GM18951 (cell line): ENCODE measurements at regions not wholly inside any gene's neighbourhood (a gene's known extent, or its start where the extent isn't known, plus 50 kb on each side); places are given as distances from the start of the nearest gene placed in this dataset.

Source experiments
- POLR2A ChIP-seq: IDR thresholded peaks from 4 replicates; pipeline ENCODE4 v1.6.1; 2011; ENCODE audit warnings: mild to moderate bottlenecking; ENCODE audit not compliant: insufficient read length, insufficient read depth; ENCODE audit errors: extremely low read depth
- in situ Hi-C: fragments of 300-500 bp; cut with MboI; formaldehyde crosslinking; loops from one replicate; pipeline ENCODE4 v1.12.0; 2022; ENCODE audit warnings: low sequenced_read_pairs, mixed read lengths, inconsistent platforms; ENCODE audit not compliant: unreplicated experiment

DNA sequence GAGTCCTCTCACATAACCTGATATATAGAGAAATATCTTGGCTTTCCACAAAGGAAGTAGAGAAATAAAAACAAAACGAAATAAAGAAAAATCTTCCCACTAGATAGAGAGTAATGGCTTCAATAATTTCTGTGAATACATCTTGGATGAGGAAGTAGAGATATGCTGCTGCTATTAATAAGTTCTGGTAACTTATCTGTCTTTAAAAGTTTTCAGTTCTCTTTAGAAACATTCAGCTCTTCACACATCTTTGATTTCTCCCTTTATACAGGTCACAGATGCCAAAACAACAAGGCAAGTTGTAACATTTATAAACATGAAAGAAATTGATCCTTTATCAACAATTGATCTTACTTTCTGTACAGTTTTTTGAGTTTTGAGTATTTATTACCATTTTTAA is 615.8 kb downstream of the TRAM1L1 start:
- TF ChIP-seq POLR2A: no peak
- in situ Hi-C loops: no loop called here

GRCh38 chr4:116453127-116453526 is 632.2 kb downstream of the TRAM1L1 start:
- no peak for TF ChIP-seq POLR2A
- in situ Hi-C loops: no loop called here

DNA sequence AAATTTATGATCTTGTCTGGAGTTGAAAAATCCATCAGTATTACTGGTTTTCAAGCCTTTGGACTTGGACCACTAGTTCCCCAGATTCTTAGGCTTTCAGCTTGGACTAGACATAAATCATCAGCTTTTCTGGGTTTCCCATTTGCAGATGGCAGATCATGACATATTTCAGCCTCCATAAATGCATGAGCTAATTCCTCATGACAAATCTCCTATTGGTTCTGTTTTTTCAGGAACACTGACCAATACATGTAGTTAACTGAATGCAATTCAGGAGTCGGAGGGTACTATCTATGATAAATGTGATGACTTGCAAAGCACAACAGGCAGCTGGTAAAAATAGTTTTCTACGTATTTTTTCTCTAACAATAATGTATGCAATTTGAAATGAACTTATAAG is 635.6 kb downstream of the TRAM1L1 start:
- no peak for TF ChIP-seq POLR2A
- in situ Hi-C loops: no loop called here

GRCh38 chr4:116444117-116444516 is 641.3 kb downstream of the TRAM1L1 start:
- in situ Hi-C loops: no loop called here
- no peak for TF ChIP-seq POLR2A

DNA sequence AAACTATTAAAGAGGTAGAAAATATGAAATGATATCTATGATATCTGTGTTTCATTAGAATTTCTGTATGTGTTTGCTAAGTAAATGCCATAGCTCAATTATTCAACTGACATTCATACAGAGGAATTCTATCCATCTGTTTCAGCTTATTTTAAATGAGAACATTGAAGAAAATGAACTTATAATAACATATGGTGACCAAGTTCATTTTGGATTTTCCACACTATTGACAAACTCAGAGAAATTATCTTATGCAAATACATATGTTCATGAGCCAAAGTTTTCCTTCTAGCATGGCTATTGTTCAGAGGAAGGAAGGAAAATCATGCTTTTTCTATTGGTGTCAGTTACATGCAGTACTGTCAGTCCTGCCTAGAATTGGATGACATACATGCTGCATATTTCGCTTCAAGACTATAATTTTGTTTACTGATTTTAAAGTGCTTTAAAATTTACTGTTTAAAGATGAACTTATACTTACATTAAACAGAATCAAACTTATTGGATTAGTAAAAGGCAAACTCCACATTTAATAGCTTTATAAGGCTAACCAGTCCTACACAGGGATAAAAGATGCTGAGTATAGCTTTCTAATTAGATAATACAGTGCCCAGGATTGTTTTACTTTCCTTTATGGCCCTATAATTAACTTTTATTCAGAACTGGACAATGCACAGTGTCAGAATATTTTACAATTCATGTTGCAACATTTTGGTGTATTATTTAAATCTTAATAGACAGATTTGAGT is 646.2 kb downstream of the TRAM1L1 start:
- in situ Hi-C loops: no loop called here
- no peak for TF ChIP-seq POLR2A

DNA sequence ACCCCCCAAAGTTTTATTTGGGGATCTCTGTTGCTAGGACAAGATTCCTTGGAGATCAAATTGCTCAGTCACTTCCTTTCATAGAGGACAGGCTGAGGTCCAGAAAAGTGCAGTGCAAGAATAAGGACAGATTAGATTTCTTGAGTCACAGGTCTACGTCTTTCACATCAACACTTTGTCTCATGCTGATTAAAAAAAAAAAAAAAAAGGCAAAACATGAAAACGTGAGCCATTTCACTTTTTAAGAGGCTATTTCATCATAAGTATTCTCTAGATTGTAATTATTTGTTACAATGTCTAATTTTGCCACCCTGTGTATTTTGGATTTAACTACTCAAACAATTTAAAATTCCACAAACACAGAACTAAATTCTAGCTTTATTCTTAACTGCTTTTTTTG is 647.0 kb downstream of the TRAM1L1 start:
- in situ Hi-C loops: no loop called here
- no peak for TF ChIP-seq POLR2A

- in situ Hi-C loops: no loop called here
- no peak for TF ChIP-seq POLR2A
Measured at GRCh38 chr4:116427666-116428065, 657.7 kb downstream of the TRAM1L1 start.

GRCh38 chr4:116413222-116413621 is 672.2 kb downstream of the TRAM1L1 start:
- in situ Hi-C loops: no loop called here
- no peak for TF ChIP-seq POLR2A

- in situ Hi-C loops: no loop called here
- TF ChIP-seq POLR2A: no peak
Measured at GRCh38 chr4:116401293-116401692, 684.1 kb downstream of the TRAM1L1 start.

DNA sequence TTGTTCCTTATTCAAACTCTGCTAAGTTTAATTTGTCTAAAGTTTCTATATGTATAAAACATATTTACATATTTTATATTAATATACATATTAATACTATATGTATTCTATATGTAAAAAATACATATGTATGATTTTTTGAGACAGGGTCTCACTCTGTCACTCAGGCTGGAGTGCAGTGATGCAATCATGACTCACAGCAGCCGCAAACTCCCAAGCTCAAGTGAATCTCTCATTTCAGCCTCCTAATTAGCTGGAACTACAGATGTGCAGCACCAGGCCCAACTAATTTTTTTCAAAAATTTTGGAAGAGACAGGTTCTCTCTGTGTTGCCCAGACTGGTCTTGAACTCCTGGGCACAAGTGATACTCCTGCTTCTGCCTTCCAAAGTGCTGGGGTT is 684.9 kb downstream of the TRAM1L1 start:
- in situ Hi-C loops: no loop called here
- no peak for TF ChIP-seq POLR2A

GRCh38 chr4:116397714-116398113 is 687.7 kb downstream of the TRAM1L1 start:
- no peak for TF ChIP-seq POLR2A
- in situ Hi-C loops: no loop called here

- in situ Hi-C loops: no loop called here
- no peak for TF ChIP-seq POLR2A
Measured at GRCh38 chr4:116397291-116397690, 688.1 kb downstream of the TRAM1L1 start.

GRCh38 chr4:116395408-116395807 is 690.0 kb downstream of the TRAM1L1 start:
- TF ChIP-seq POLR2A: no peak
- in situ Hi-C loops: no loop called here

GRCh38 chr4:116391020-116391419 is 694.4 kb downstream of the TRAM1L1 start:
- in situ Hi-C loops: no loop called here
- no peak for TF ChIP-seq POLR2A

DNA sequence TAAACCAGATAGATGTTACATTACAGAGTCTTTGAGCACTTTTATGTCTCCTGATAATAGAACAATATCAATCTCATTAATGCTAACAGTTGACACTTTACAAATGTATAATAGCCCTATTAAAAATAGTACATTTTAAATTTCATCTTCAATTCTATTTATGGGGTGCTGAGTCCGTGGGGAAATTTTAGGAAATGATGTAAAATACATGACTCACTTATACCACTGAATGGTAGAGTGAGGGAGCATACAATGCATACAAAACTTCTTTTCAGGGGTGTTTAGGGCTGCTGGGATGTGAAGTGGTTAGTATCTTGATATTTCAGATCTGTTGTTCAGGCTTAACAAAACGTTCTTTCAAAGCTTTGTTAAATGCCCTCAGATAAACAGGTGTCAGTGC is 696.2 kb downstream of the TRAM1L1 start:
- in situ Hi-C loops: no loop called here
- no peak for TF ChIP-seq POLR2A

DNA sequence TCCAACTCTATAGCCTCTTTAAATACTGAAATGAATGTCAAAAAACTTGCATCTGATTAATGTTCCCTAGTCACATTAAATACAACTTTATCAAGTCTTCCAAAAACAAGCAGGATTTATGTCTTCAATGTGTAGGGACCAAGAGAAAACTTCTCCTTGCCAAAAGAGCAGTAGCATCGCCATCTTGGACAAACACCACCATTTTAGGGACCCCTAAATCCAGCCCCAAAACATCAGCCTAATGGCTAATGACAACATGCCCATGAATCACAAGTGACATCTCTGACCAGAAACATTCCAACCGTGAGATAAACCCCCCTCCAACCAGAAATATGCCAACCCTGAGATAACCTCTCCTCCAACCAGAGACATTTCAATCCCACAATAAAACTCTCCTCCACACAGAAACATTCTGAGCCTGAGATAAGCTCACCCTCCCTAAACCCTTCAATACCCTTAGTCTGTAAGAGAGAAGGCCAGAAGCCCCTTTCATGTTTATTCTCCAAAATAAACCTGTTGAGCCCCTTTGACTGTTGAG is 697.4 kb downstream of the TRAM1L1 start:
- in situ Hi-C loops: no loop called here

More for the DNA sequence above, 697.4 kb downstream of the TRAM1L1 start:
- TF ChIP-seq POLR2A: no peak
